H1 (cell line): ENCODE measurements at regions not wholly inside any gene's neighbourhood (a gene's known extent, or its start where the extent isn't known, plus 50 kb on each side); places are given as distances from the start of the nearest gene placed in this dataset.

ENCODE experiments used
- CTCF ChIA-PET: fragments of 300-600 bp; sonication (Branson Sonifier 250); formaldehyde crosslinking; loops from one replicate; lab custom pipeline; 2021; ENCODE audit not compliant: partially characterized antibody; lab: Charles Lee
- POLR2A ChIA-PET: fragments of 300-600 bp; sonication (Branson Sonifier 250); formaldehyde crosslinking; loops from one replicate; lab custom pipeline; 2021; ENCODE audit warnings: inconsistent platforms; ENCODE audit not compliant: partially characterized antibody; lab: Charles Lee
- DNase-seq, 2 experiments: peaks; one replicate each; pipeline versions ENCODE4 v3.0.0 to v3.0.0-alpha.2; 2010 to 2022; ENCODE audit warnings: low spot score in 2 of 2, low read depth in 1 of 2, mixed read lengths in 1 of 2
- FAIRE-seq: peaks from 2 replicates; lab custom pipeline; 2011; peaks lifted over from hg19 to GRCh38; lab: Jason Lieb, UNC
- H2AFZ ChIP-seq: 2 replicates; pipeline ENCODE4 v1.8.1; 2012; ENCODE audit warnings: low read length, inconsistent platforms
- H2AK5ac ChIP-seq: 2 replicates; pipeline ENCODE4 v1.6.1; 2013; ENCODE audit warnings: low read depth, low read length
- H2BK120ac ChIP-seq: replicated peaks from 2 replicates; pipeline ENCODE3; 2013; ENCODE audit warnings: low read depth, low read length, inconsistent platforms
- H2BK12ac ChIP-seq: 2 replicates; pipeline ENCODE4 v1.6.1; 2013; ENCODE audit warnings: low read depth, low read length
- H2BK15ac ChIP-seq: 2 replicates; pipeline ENCODE4 v1.6.1; 2013; ENCODE audit warnings: low read length
- H2BK20ac ChIP-seq: 2 replicates; pipeline ENCODE4 v1.6.1; 2013; ENCODE audit warnings: low read length
- H2BK5ac ChIP-seq: 2 replicates; pipeline ENCODE4 v1.6.1; 2013; ENCODE audit warnings: low read depth, low read length
- H3K14ac ChIP-seq: 2 replicates; pipeline ENCODE4 v1.6.1; 2013; ENCODE audit warnings: inconsistent platforms; ENCODE audit not compliant: insufficient read length
- H3K18ac ChIP-seq: 2 replicates; pipeline ENCODE4 v1.6.1; 2013; ENCODE audit warnings: low read length; ENCODE audit errors: extremely low read depth
- H3K23ac ChIP-seq: 2 replicates; pipeline ENCODE4 v1.6.1; 2013; ENCODE audit warnings: inconsistent platforms; ENCODE audit not compliant: insufficient read length
- H3K23me2 ChIP-seq: 2 replicates; pipeline ENCODE4 v1.6.1; 2013; ENCODE audit warnings: low read depth, low read length
- H3K27ac ChIP-seq: 2 replicates; pipeline ENCODE4 v1.6.1; 2011; ENCODE audit warnings: low read depth, low read length, inconsistent platforms
- H3K27me3 ChIP-seq, 4 experiments: replicated peaks in 1 of 4; 1 replicate in 1 of 4; 2 replicates in 3 of 4; pipeline versions ENCODE4 v1.6.1 to v1.8.1; 2011 to 2013; ENCODE audit warnings: low read length in 3 of 4, mild to moderate bottlenecking in 3 of 4, inconsistent platforms in 2 of 4, mixed read lengths in 2 of 4, moderate library complexity in 1 of 4; ENCODE audit not compliant: control insufficient read depth in 3 of 4, insufficient read depth in 3 of 4; ENCODE audit errors: extremely low read depth in 1 of 4
- H3K36me3 ChIP-seq, 4 experiments: 2 replicates each; pipeline versions ENCODE4 v1.6.1 to v1.8.1; 2011 to 2013; ENCODE audit warnings: mild to moderate bottlenecking in 4 of 4, low read length in 3 of 4, moderate library complexity in 2 of 4, control low read depth in 1 of 4, inconsistent platforms in 1 of 4; ENCODE audit not compliant: insufficient read depth in 4 of 4, control insufficient read depth in 2 of 4
- H3K4ac ChIP-seq: replicated peaks from 2 replicates; pipeline ENCODE3; 2013; ENCODE audit warnings: low read length, low read depth, mixed read lengths, inconsistent platforms; ENCODE audit not compliant: insufficient read length
- H3K4me1 ChIP-seq, 4 experiments: replicated peaks in 1 of 4; 1 replicate in 1 of 4; 2 replicates in 3 of 4; pipeline versions ENCODE4 v1.6.1 to v1.8.1; 2011 to 2013; ENCODE audit warnings: low read length in 3 of 4, inconsistent platforms in 2 of 4, mixed read lengths in 1 of 4; ENCODE audit not compliant: insufficient read depth in 4 of 4, control insufficient read depth in 3 of 4
- H3K4me2 ChIP-seq, 2 experiments: 2 replicates each; pipeline versions ENCODE4 v1.6.1 to v1.8.1; 2011 to 2013; ENCODE audit warnings: low read depth in 2 of 2, low read length in 2 of 2, control low read depth in 1 of 2, inconsistent platforms in 1 of 2, mild to moderate bottlenecking in 1 of 2; ENCODE audit not compliant: insufficient read depth in 1 of 2
- H3K4me3 ChIP-seq, 4 experiments: fragments of 200-600, 300-600 bp in 1 of 4; sonication (generic), shearing (Covaris generic), sonication (Bioruptor Twin) in 1 of 4; 2 replicates each; pipeline versions ENCODE4 v1.5.1 to v1.8.1; 2011 to 2016; ENCODE audit warnings: low read length in 4 of 4, low read depth in 3 of 4, control low read depth in 2 of 4, inconsistent platforms in 2 of 4, mild to moderate bottlenecking in 2 of 4, mixed read lengths in 1 of 4, moderate library complexity in 1 of 4; ENCODE audit not compliant: insufficient read depth in 2 of 4; ENCODE audit errors: extremely low read depth in 1 of 4
- H3K56ac ChIP-seq: replicated peaks from 2 replicates; pipeline ENCODE3; 2013; ENCODE audit warnings: low read depth, mild to moderate bottlenecking, mixed read lengths, low read length, inconsistent platforms; ENCODE audit not compliant: insufficient read length
- H3K79me1 ChIP-seq: 2 replicates; pipeline ENCODE4 v1.6.1; 2013; ENCODE audit warnings: low read depth, low read length, control low read depth
- H3K79me2 ChIP-seq, 2 experiments: 2 replicates each; pipeline versions ENCODE4 v1.6.1 to v1.8.1; 2012 to 2013; ENCODE audit warnings: low read length in 2 of 2, mild to moderate bottlenecking in 2 of 2, inconsistent platforms in 1 of 2; ENCODE audit not compliant: insufficient read depth in 2 of 2, control insufficient read depth in 1 of 2
- H3K9ac ChIP-seq, 4 experiments: replicated peaks in 1 of 4; 1 replicate in 1 of 4; 2 replicates in 3 of 4; pipeline versions ENCODE4 v1.6.1 to v1.8.1; 2011 to 2013; ENCODE audit warnings: low read depth in 3 of 4, low read length in 3 of 4, control low read depth in 2 of 4, mild to moderate bottlenecking in 2 of 4, moderate library complexity in 2 of 4, inconsistent platforms in 1 of 4; ENCODE audit errors: extremely low read depth in 1 of 4
- H3K9me3 ChIP-seq, 2 experiments: 2 replicates each; pipeline versions ENCODE4 v1.6.1 to v1.8.1; 2012 to 2013; ENCODE audit warnings: mild to moderate bottlenecking in 2 of 2, moderate library complexity in 2 of 2, control low read depth in 1 of 2, inconsistent platforms in 1 of 2, low read depth in 1 of 2, low read length in 1 of 2, mixed read lengths in 1 of 2; ENCODE audit not compliant: insufficient read depth in 2 of 2
- H4K20me1 ChIP-seq, 2 experiments: replicated peaks in 1 of 2; 2 replicates each; pipeline versions ENCODE3 to v1.8.1; 2011 to 2013; ENCODE audit warnings: inconsistent platforms in 2 of 2, low read length in 2 of 2, mild to moderate bottlenecking in 1 of 2; ENCODE audit not compliant: insufficient read depth in 2 of 2, control insufficient read depth in 1 of 2
- H4K5ac ChIP-seq: 2 replicates; pipeline ENCODE4 v1.6.1; 2013; ENCODE audit warnings: low read length, low read depth, mixed read lengths, inconsistent platforms; ENCODE audit not compliant: insufficient read length
- H4K8ac ChIP-seq: 2 replicates; pipeline ENCODE4 v1.8.0; 2013; ENCODE audit warnings: mild to moderate bottlenecking, moderate library complexity, low read length, inconsistent platforms; ENCODE audit not compliant: insufficient read depth; ENCODE audit errors: extremely low read depth
- H4K91ac ChIP-seq: replicated peaks from 2 replicates; pipeline ENCODE3; 2013; ENCODE audit warnings: low read length, mixed read lengths, inconsistent platforms; ENCODE audit not compliant: insufficient read length
- GTF2F1 ChIP-seq: IDR thresholded peaks from 2 replicates; pipeline ENCODE4 v1.6.1; 2012; ENCODE audit warnings: low read depth, low read length, improper control_type of control experiment, borderline replicate concordance
- HDAC2 ChIP-seq, 2 experiments: fragments of 300-600 bp in 1 of 2; sonication (generic) in 1 of 2; IDR thresholded peaks; 2 replicates each; pipeline ENCODE4 v1.6.1; 2011 to 2012; ENCODE audit warnings: low read depth in 2 of 2, low read length in 2 of 2, mild to moderate bottlenecking in 2 of 2, moderate library complexity in 2 of 2, borderline replicate concordance in 1 of 2, inconsistent platforms in 1 of 2
- KDM5A ChIP-seq: fragments of 200-600 bp; IDR thresholded peaks from 2 replicates; pipeline ENCODE4 v1.7.1; 2012; ENCODE audit warnings: mild to moderate bottlenecking, low read length, inconsistent platforms, mixed read lengths
- NRF1 ChIP-seq: IDR thresholded peaks from 2 replicates; pipeline ENCODE4 v1.6.1; 2011; ENCODE audit warnings: mild to moderate bottlenecking, low read depth, low read length, improper control_type of control experiment
- RFX5 ChIP-seq: IDR thresholded peaks from 2 replicates; pipeline ENCODE4 v1.6.1; 2011; ENCODE audit warnings: low read depth, low read length, improper control_type of control experiment, borderline replicate concordance
- TBP ChIP-seq: IDR thresholded peaks from 2 replicates; pipeline ENCODE4 v1.6.1; 2011; ENCODE audit warnings: low read depth, low read length, improper control_type of control experiment
- YY1 ChIP-seq: IDR thresholded peaks from 2 replicates; pipeline ENCODE4 v1.6.1; 2011; ENCODE audit warnings: low read depth, mild to moderate bottlenecking, low read length
- WGBS, 2 experiments: shearing (Covaris generic) in 1 of 2; methylation state at CpG; one replicate each; pipeline versions ENCODE4 v1.1.6 to v1.1.7; 2013 to 2015; ENCODE audit warnings: low lambda C conversion rate in 2 of 2, mixed read lengths in 2 of 2, inconsistent platforms in 1 of 2, low coverage in 1 of 2, missing lambda C conversion rate in 1 of 2; ENCODE audit not compliant: insufficient replicate concordance in 2 of 2, insufficient coverage in 1 of 2, insufficient read length in 1 of 2; ENCODE audit errors: extremely low coverage in 1 of 2, missing lambda C conversion rate in 1 of 2; 5-methylcytosine and 5-hydroxymethylcytosine counted together
- TF ChIP-seq, protein P1 (sequence below): IDR thresholded peaks from 2 replicates; pipeline ENCODE4 v1.6.1; 2011; ENCODE audit warnings: low read length, improper control_type of control experiment

- Histone ChIP-seq H3K4me3 (no peak overlapping the region), H3K79me2 (no peaks in the 10 kb centered on the region), H3K4ac (no peak overlapping the region), H2BK5ac (no peak overlapping the region), H4K91ac (no peak overlapping the region), H2BK120ac (no peak overlapping the region), H3K23me2 (no peaks in the 10 kb centered on the region; the same call in 1 of the 2 replicates), H3K9me3 (no peaks in the 10 kb centered on the region), H3K27ac (no peak overlapping the region), H3K18ac (no peak overlapping the region), H2AK5ac (no peak overlapping the region), H3K14ac (no peak overlapping the region), H3K9ac (no peak overlapping the region), H4K5ac (no peak overlapping the region), H4K8ac (no peak overlapping the region), H3K27me3 (peaks cover 0 to 1% (median 0%) of the 10 kb centered on the region in 4 experiments; a peak in 1 of 7 replicates), H3K36me3 (no peaks in the 10 kb centered on the region), H2AFZ (peak overlapping the region; percentile 90; the same call in 1 of the 2 replicates), H2BK12ac (no peak overlapping the region), H3K4me1 (no peaks in the 10 kb centered on the region), H2BK15ac (no peak overlapping the region), H2BK20ac (no peak overlapping the region), H3K79me1 (no peaks in the 10 kb centered on the region), H3K56ac (no peak overlapping the region), H4K20me1 (no peaks in the 10 kb centered on the region), H3K4me2 (no peak overlapping the region), H3K23ac (no peak overlapping the region)
- WGBS, 2 experiments: 69% methylated on average over 3 of the region's 4 CpGs; no CpG with 5 or more reads in 1 of the 2 experiments
- no peak for FAIRE-seq
- TF ChIP-seq RFX5: no peak
- TF ChIP-seq NRF1: no peak
- no peak for TF ChIP-seq HDAC2 (IDR thresholded peaks at IDR 0.05; ENCODE audit: borderline replicate concordance in 1 of 2, low read depth in 2 of 2, low read length in 2 of 2)
- no peak for TF ChIP-seq YY1
- no peak for TF ChIP-seq TBP
- TF ChIP-seq KDM5A: no peak
- TF ChIP-seq, protein P1, sequence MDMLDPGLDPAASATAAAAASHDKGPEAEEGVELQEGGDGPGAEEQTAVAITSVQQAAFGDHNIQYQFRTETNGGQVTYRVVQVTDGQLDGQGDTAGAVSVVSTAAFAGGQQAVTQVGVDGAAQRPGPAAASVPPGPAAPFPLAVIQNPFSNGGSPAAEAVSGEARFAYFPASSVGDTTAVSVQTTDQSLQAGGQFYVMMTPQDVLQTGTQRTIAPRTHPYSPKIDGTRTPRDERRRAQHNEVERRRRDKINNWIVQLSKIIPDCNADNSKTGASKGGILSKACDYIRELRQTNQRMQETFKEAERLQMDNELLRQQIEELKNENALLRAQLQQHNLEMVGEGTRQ: no peak
- TF ChIP-seq GTF2F1: no peak
- no peak for DNase-seq
- ChIA-PET CTCF (interaction anchor here (0.5 to 9.9 kb wide), 46 partner anchors 11 to 1636 kb away, joined by 3 to 75 read pairs (median 4); no protein-coding TSS in a partner anchor), POLR2A (no interaction called here)
Observed at GRCh38 chr2:204177251-204177976, 240.9 kb downstream of the ICOS start.
